ENCODE measurements at regions not wholly inside any gene's neighbourhood (a gene's known extent, or its start where the extent isn't known, plus 50 kb on each side); places are given as distances from the start of the nearest gene placed in this dataset.

- Histone ChIP-seq H3K27ac (no peak overlapping the region), H3K4me3 (no peak overlapping the region), H3K9me3 (no peaks in the 10 kb centered on the region), H3K4me1 (no peaks in the 10 kb centered on the region), H3K36me3 (no peaks in the 10 kb centered on the region), H3K27me3 (no peaks in the 10 kb centered on the region)
- 71 to 89% (median 83%) methylated on average over 4 of the region's 4 CpGs for WGBS, 5 donors
- peak in 1 of 2 donors; percentile 28 for DNase-seq
- TF ChIP-seq EP300 (IDR thresholded peaks at IDR 0.05) (no peak), POLR2A (IDR thresholded peaks at IDR 0.05) (no peak)
- TF ChIP-seq, protein P1, sequence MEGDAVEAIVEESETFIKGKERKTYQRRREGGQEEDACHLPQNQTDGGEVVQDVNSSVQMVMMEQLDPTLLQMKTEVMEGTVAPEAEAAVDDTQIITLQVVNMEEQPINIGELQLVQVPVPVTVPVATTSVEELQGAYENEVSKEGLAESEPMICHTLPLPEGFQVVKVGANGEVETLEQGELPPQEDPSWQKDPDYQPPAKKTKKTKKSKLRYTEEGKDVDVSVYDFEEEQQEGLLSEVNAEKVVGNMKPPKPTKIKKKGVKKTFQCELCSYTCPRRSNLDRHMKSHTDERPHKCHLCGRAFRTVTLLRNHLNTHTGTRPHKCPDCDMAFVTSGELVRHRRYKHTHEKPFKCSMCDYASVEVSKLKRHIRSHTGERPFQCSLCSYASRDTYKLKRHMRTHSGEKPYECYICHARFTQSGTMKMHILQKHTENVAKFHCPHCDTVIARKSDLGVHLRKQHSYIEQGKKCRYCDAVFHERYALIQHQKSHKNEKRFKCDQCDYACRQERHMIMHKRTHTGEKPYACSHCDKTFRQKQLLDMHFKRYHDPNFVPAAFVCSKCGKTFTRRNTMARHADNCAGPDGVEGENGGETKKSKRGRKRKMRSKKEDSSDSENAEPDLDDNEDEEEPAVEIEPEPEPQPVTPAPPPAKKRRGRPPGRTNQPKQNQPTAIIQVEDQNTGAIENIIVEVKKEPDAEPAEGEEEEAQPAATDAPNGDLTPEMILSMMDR (IDR thresholded peaks at IDR 0.05) = no peak
- intact Hi-C loops (cut with DNase I; ENCODE audit: low total_unique reads) = no loop called here
Observed at GRCh38 chr2:207390302-207391095, 139.3 kb upstream of the CREB1 start.

DNA sequence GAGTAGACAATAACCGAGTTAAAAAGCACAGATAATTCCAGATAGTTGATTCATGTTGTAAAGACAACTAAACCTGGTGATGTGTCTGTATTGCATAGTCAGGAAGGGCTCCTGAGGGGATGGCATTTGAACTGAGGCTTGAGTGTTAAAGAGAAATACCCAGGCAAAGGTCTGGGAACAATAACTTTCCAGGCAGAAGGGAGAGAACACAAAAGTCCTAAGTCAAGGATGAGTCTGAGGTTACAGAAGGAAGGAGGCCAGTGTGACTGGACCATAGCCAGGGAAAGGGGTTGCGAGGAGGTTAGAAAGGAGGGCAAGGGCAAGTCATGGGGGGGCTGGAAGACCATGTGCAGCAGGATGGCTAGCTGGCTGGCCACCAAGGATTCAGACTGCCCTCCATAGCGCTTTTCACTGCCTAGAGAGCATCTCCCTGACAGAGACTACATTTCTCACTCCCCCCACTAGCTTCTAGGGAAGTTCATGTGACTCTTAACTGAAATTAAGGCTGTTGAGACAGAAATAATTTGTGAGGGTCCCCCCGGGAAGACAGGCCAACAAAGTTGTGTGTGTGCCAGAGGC, 135.5 kb upstream of the CREB1 start:
- no peaks in the 10 kb centered on the region for H3K36me3 ChIP-seq
- TF ChIP-seq EP300 (IDR thresholded peaks at IDR 0.05) = no peak
- no peak for TF ChIP-seq POLR2AphosphoS5 (IDR thresholded peaks at IDR 0.05)
- no peak for TF ChIP-seq POLR2A (IDR thresholded peaks at IDR 0.05)
- TF ChIP-seq, protein P1 (IDR thresholded peaks at IDR 0.05) = no peak
- no peaks in the 10 kb centered on the region for H3K9me3 ChIP-seq
- no peak overlapping the region for H3K27ac ChIP-seq
- intact Hi-C loops (cut with DNase I; ENCODE audit: low total_unique reads) = no loop called here
- DNase-seq = peak in 1 of 2 donors; percentile 38
- no peak overlapping the region for H3K4me3 ChIP-seq
- WGBS, 5 donors = 71 to 83% (median 82%) methylated on average over 4 of the region's 4 CpGs
- no peaks in the 10 kb centered on the region for H3K4me1 ChIP-seq
- no peaks in the 10 kb centered on the region for H3K27me3 ChIP-seq

- Histone ChIP-seq H3K27me3 (no peaks in the 10 kb centered on the region), H3K36me3 (no peaks in the 10 kb centered on the region), H3K4me1 (no peaks in the 10 kb centered on the region), H3K4me3 (no peak overlapping the region), H3K9me3 (no peaks in the 10 kb centered on the region), H3K27ac (no peak overlapping the region)
- no peak for TF ChIP-seq EP300 (IDR thresholded peaks at IDR 0.05)
- no peak for TF ChIP-seq POLR2A (IDR thresholded peaks at IDR 0.05)
- TF ChIP-seq, protein P1 (IDR thresholded peaks at IDR 0.05) = no peak
- no peak for TF ChIP-seq POLR2AphosphoS5 (IDR thresholded peaks at IDR 0.05)
- 46 to 57% (median 48%) methylated on average over 7 of the region's 7 CpGs for WGBS, 5 donors
- intact Hi-C loops (cut with DNase I; ENCODE audit: low total_unique reads) = no loop called here
- peak in 1 of 2 donors; percentile 23 for DNase-seq
Observed at GRCh38 chr2:207394812-207395534, 134.8 kb upstream of the CREB1 start.

- intact Hi-C loops (cut with DNase I; ENCODE audit: low total_unique reads) = no loop called here
- no peaks in the 10 kb centered on the region for H3K36me3 ChIP-seq
- WGBS, 5 donors = 80 to 95% (median 88%) methylated on average over 2 of the region's 2 CpGs
- no peak for TF ChIP-seq POLR2AphosphoS5 (IDR thresholded peaks at IDR 0.05)
- no peak for TF ChIP-seq POLR2A (IDR thresholded peaks at IDR 0.05)
- no peak for TF ChIP-seq EP300 (IDR thresholded peaks at IDR 0.05)
- TF ChIP-seq, protein P1 (IDR thresholded peaks at IDR 0.05) = no peak
- H3K4me1 ChIP-seq = no peaks in the 10 kb centered on the region
- no peak overlapping the region for H3K4me3 ChIP-seq
- no peak overlapping the region for H3K27ac ChIP-seq
- H3K27me3 ChIP-seq = no peaks in the 10 kb centered on the region
- no peak for DNase-seq
- H3K9me3 ChIP-seq = no peaks in the 10 kb centered on the region
Observed at GRCh38 chr2:207395535-207396251, 134.1 kb upstream of the CREB1 start.

Measured in stomach (tissue), 8 donors.